ENCODE measurements at regions not wholly inside any gene's neighbourhood (a gene's known extent, or its start where the extent isn't known, plus 50 kb on each side); places are given as distances from the start of the nearest gene placed in this dataset.
A peak's percentile ranks its signal among the peaks of the same experiment; 100 is the strongest.

- no peaks in the 10 kb centered on the region for H3K36me3 ChIP-seq
- H3K9me3 ChIP-seq, result no peaks in the 10 kb centered on the region
- no peaks in the 10 kb centered on the region for H3K4me1 ChIP-seq
- no peaks in the 10 kb centered on the region for H3K27me3 ChIP-seq
- no peak overlapping the region for H3K4me3 ChIP-seq
- intact Hi-C loops (cut with DNase I; ENCODE audit: low total_unique reads), result no loop called here
- no peak overlapping the region for H3K27ac ChIP-seq
- TF ChIP-seq POLR2AphosphoS5 (IDR thresholded peaks at IDR 0.05) (no peak), POLR2A (IDR thresholded peaks at IDR 0.05) (no peak), CTCF (IDR thresholded peaks at IDR 0.05) (no peak)
- DNase-seq (ENCODE audit: low spot score in 2 of 2), result no peak
Measured at GRCh38 chr6:112938650-112939049, 591.5 kb downstream of the RFPL4B start.

DNA sequence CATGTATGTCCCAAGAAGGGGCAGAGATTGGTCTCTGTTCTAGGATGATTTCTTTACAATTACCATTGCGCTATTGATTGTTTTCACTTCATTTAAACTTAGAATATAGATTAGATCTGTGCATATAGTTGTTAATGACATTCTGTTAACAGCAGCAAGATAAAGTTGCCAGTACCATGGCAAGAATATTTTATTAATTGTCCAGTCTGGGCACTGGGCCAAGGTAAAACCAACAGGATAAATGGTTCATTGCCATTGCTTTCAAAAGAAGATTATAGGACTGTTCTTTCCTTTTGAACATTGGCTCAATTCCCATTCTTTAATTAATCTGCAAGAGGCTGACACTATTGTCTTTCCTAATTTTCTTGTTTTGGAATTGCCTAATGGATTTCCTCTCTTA is 592.4 kb downstream of the RFPL4B start:
- TF ChIP-seq CTCF (IDR thresholded peaks at IDR 0.05) (no peak), POLR2A (IDR thresholded peaks at IDR 0.05) (no peak), POLR2AphosphoS5 (IDR thresholded peaks at IDR 0.05) (no peak)
- DNase-seq (ENCODE audit: low spot score in 2 of 2), result no peak
- H3K27ac ChIP-seq, result no peak overlapping the region
- no peak overlapping the region for H3K4me3 ChIP-seq
- no peaks in the 10 kb centered on the region for H3K27me3 ChIP-seq
- no peaks in the 10 kb centered on the region for H3K4me1 ChIP-seq
- no peaks in the 10 kb centered on the region for H3K36me3 ChIP-seq
- no peaks in the 10 kb centered on the region for H3K9me3 ChIP-seq
- intact Hi-C loops (cut with DNase I; ENCODE audit: low total_unique reads), result no loop called here

- Histone ChIP-seq H3K4me3 (no peak overlapping the region), H3K4me1 (no peaks in the 10 kb centered on the region), H3K27me3 (no peaks in the 10 kb centered on the region), H3K36me3 (no peaks in the 10 kb centered on the region), H3K9me3 (no peaks in the 10 kb centered on the region), H3K27ac (no peak overlapping the region)
- intact Hi-C loops (cut with DNase I; ENCODE audit: low total_unique reads), result no loop called here
- DNase-seq (ENCODE audit: low spot score in 2 of 2), result no peak
- TF ChIP-seq POLR2AphosphoS5 (IDR thresholded peaks at IDR 0.05) (no peak), CTCF (IDR thresholded peaks at IDR 0.05) (no peak), POLR2A (IDR thresholded peaks at IDR 0.05) (no peak)
Measured at GRCh38 chr6:112941613-112942012, 594.5 kb downstream of the RFPL4B start.

GRCh38 chr6:112946051-112946450 is 598.9 kb downstream of the RFPL4B start:
- Histone ChIP-seq H3K27me3 (no peaks in the 10 kb centered on the region), H3K4me1 (no peaks in the 10 kb centered on the region), H3K9me3 (no peaks in the 10 kb centered on the region), H3K4me3 (no peak overlapping the region), H3K36me3 (no peaks in the 10 kb centered on the region), H3K27ac (peak overlapping the region in 1 of 2 donors; percentile 4)
- DNase-seq (ENCODE audit: low spot score in 2 of 2), result no peak
- intact Hi-C loops (cut with DNase I; ENCODE audit: low total_unique reads), result no loop called here
- no peak for TF ChIP-seq POLR2AphosphoS5 (IDR thresholded peaks at IDR 0.05)
- no peak for TF ChIP-seq POLR2A (IDR thresholded peaks at IDR 0.05)
- TF ChIP-seq CTCF (IDR thresholded peaks at IDR 0.05), result no peak

DNA sequence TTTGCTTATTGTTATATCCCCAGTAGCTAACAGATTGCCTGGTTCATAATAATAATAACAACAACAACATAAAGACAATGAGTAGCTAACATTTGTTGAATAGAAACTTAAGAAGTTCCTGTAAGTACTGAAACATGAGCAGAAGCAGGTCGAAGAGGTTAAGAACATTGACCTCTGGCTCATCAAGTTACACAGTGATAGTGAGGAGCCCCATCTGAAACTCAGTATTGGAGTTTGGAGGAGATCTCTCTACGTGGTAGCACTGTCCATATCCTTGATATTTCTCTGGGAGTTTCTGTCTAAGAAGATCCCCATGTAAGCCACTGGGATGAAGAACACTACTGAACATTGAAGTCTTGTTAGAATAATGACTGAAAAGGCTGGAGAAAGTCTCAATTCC is 600.4 kb downstream of the RFPL4B start:
- no peaks in the 10 kb centered on the region for H3K27me3 ChIP-seq

More for the DNA sequence above, 600.4 kb downstream of the RFPL4B start:
- TF ChIP-seq POLR2A (IDR thresholded peaks at IDR 0.05) (no peak), POLR2AphosphoS5 (IDR thresholded peaks at IDR 0.05) (no peak), CTCF (IDR thresholded peaks at IDR 0.05) (no peak)
- no peak overlapping the region for H3K27ac ChIP-seq
- H3K4me3 ChIP-seq, result no peak overlapping the region
- no peaks in the 10 kb centered on the region for H3K9me3 ChIP-seq
- intact Hi-C loops (cut with DNase I; ENCODE audit: low total_unique reads), result no loop called here
- H3K4me1 ChIP-seq, result no peaks in the 10 kb centered on the region
- H3K36me3 ChIP-seq, result no peaks in the 10 kb centered on the region
- no peak for DNase-seq (ENCODE audit: low spot score in 2 of 2)
